Heart left ventricle (tissue), 16 donors: ENCODE measurements at regions not wholly inside any gene's neighbourhood (a gene's known extent, or its start where the extent isn't known, plus 50 kb on each side); places are given as distances from the start of the nearest gene placed in this dataset.

Source experiments
- ATAC-seq, 4 donors: fragments of 200-7000 bp; cut with Tn5 transposase; one replicate each; pipeline ENCODE4 v1.9.1; 2020 to 2022; ENCODE audit warnings: moderate library complexity in 4 of 4, mild to moderate bottlenecking in 3 of 4, moderate number of reproducible peaks in 1 of 4
- DNase-seq, 5 donors: peaks; one replicate each; pipeline ENCODE4 v3.0.0-alpha.2; 2020
- H3K27ac ChIP-seq, 12 donors: fragments of 200-600 bp; sonication (generic) in 4 of 12; one replicate each; pipeline versions ENCODE4 v1.5.0 to v1.8.0; 2016 to 2022; ENCODE audit warnings: mild to moderate bottlenecking in 2 of 12
- H3K27me3 ChIP-seq, 9 donors: fragments of 200-600 bp; sonication (generic) in 2 of 9; one replicate each; pipeline versions ENCODE4 v1.5.1 to v1.8.0; 2016 to 2022; ENCODE audit warnings: mild to moderate bottlenecking in 3 of 9
- H3K36me3 ChIP-seq, 9 donors: fragments of 200-600 bp; sonication (generic) in 2 of 9; one replicate each; pipeline versions ENCODE4 v1.5.0 to v1.8.0; 2018 to 2022; ENCODE audit warnings: mild to moderate bottlenecking in 2 of 9
- H3K4me1 ChIP-seq, 12 donors: fragments of 200-600 bp; sonication (generic) in 4 of 12; one replicate each; pipeline versions ENCODE4 v1.5.0 to v1.8.0; 2016 to 2022; ENCODE audit warnings: mild to moderate bottlenecking in 3 of 12
- H3K4me3 ChIP-seq, 12 donors: fragments of 200-600 bp; sonication (generic) in 4 of 12; one replicate each; pipeline versions ENCODE4 v1.5.0 to v1.8.0; 2017 to 2022; ENCODE audit warnings: mild to moderate bottlenecking in 9 of 12, moderate library complexity in 4 of 12
- H3K9me3 ChIP-seq, 12 donors: fragments of 200-600 bp; sonication (generic) in 4 of 12; one replicate each; pipeline versions ENCODE4 v1.5.0 to v1.8.0; 2016 to 2022; ENCODE audit warnings: mild to moderate bottlenecking in 1 of 12
- POLR2A ChIP-seq, 2 donors: fragments of 450-650 bp; IDR thresholded peaks; one replicate each; pipeline ENCODE4 v1.6.1; 2017; ENCODE audit warnings: antibody characterized with exemption in 2 of 2, mild to moderate bottlenecking in 2 of 2, moderate library complexity in 2 of 2
- WGBS, 4 donors: extraction: QIAGEN DNeasy Blood & Tissue Kit in 2 of 4; methylation state at CpG; one replicate each; pipeline versions ENCODE4 v1.1.5 to v1.1.7; 2013 to 2018; 5-methylcytosine and 5-hydroxymethylcytosine counted together
- intact Hi-C, 10 donors: fragments of 100-400 bp; cut with DNase I; formaldehyde crosslinking; loops; one replicate each; pipeline versions ENCODE4 v1.11.1 to v1.14.2; 2022
- TF ChIP-seq, protein P1 (sequence below), 12 donors: fragments of 200-600 bp; sonication (generic) in 4 of 12; IDR thresholded peaks; one replicate each; pipeline versions ENCODE4 v1.5.0 to v1.8.0; 2018 to 2022; ENCODE audit warnings: antibody characterized with exemption in 12 of 12, mild to moderate bottlenecking in 5 of 12
- donor health status: ischemic (EF 13 %, LVEDD 7.1; RV severe dilation, severe dysfunction).
- donor health status: healthy with polysubstance abuse.
- donor health status: DM: no; HTN: yes; CAD: no.
- donor health status: DM: no; HTN: no; CAD: no.
- donor health status: ischemic (EF 25% LVEDD 6.9; RV normal size, moderate dysfunction).
- donor health status: ischemic (EF 25% LVEDD 5.7; RV mildly dilated, moderate dysfunction).
- donor health status: healthy.
- donor health status: DM: yes; HTN: yes; CAD: no.
- donor health status: ischemic (EF 35%, LVEDD 5.7; RV mildly dilated, moderate dysfunction).
- donor health status: nonischemic (EF 11% LVEDD 7.7; RV severe dilation, severe dysfunction).
- donor health status: DM: yes; HTN: yes; CAD: no.
- donor health status: PGD.
- donor health status: ischemic (EF 29% LVEDD 5.4; RV normal size, mild dysfunction).
- donor health status: nonischemic (EF 23%, LVEDD 6.1; RV moderate dilation, normal function).

DNA sequence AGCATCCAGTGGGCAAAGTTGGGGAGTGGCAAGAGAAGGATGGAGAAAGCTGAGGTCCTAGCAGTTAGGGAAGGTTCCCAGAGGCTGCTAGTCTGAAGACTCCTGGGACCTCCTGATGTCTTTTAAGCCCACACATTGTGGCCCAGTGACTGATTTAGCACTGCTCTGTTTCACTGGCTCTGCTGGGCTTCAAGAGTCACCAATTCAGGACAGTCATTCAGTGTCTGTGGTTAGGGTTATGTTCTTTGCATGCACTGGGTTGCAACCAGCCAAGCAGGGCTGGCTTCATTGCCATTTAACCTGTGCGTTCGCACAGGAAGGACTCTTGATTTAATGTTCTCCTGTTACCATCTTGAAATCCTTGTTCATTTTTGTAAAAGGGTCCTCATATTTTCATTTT, 199.2 kb downstream of the ICOS start:
- Histone ChIP-seq H3K36me3 (no peaks in the 10 kb centered on the region), H3K4me1 (peaks cover 0 to 9% (median 0%) of the 10 kb centered on the region in 12 donors), H3K9me3 (no peaks in the 10 kb centered on the region), H3K27ac (no peak overlapping the region), H3K4me3 (no peak overlapping the region), H3K27me3 (no peaks in the 10 kb centered on the region)
- ATAC-seq (no peak), DNase-seq (no peak)
- intact Hi-C loops, result no loop called here
- TF ChIP-seq POLR2A (IDR thresholded peaks at IDR 0.05), result no peak
- TF ChIP-seq, protein P1, sequence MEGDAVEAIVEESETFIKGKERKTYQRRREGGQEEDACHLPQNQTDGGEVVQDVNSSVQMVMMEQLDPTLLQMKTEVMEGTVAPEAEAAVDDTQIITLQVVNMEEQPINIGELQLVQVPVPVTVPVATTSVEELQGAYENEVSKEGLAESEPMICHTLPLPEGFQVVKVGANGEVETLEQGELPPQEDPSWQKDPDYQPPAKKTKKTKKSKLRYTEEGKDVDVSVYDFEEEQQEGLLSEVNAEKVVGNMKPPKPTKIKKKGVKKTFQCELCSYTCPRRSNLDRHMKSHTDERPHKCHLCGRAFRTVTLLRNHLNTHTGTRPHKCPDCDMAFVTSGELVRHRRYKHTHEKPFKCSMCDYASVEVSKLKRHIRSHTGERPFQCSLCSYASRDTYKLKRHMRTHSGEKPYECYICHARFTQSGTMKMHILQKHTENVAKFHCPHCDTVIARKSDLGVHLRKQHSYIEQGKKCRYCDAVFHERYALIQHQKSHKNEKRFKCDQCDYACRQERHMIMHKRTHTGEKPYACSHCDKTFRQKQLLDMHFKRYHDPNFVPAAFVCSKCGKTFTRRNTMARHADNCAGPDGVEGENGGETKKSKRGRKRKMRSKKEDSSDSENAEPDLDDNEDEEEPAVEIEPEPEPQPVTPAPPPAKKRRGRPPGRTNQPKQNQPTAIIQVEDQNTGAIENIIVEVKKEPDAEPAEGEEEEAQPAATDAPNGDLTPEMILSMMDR (IDR thresholded peaks at IDR 0.05), result no peak
- WGBS, 4 donors, result 96 to 100% (median 98%) methylated on average over 2 of the region's 2 CpGs

DNA sequence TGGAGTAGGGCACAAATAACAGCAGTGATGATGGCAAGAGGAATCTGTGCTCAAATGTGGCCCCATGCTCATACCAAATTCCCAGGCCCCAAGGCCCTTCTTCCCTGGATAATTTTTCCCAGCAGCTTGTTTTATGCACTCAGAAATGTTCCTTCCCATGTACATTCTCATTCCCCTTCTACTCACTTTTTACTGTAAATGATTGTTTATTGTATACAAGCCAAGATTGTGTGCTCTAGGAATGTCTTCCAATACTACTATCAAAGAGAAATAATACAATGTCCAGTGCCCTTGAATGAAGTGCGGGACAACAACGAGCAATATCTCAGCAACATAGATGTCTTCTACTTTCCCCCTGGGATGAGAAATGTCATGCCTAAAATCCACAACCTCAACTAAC, 201.6 kb downstream of the ICOS start:
- ATAC-seq, result no peak
- no peak overlapping the region for H3K4me3 ChIP-seq
- intact Hi-C loops, result no loop called here

DNA sequence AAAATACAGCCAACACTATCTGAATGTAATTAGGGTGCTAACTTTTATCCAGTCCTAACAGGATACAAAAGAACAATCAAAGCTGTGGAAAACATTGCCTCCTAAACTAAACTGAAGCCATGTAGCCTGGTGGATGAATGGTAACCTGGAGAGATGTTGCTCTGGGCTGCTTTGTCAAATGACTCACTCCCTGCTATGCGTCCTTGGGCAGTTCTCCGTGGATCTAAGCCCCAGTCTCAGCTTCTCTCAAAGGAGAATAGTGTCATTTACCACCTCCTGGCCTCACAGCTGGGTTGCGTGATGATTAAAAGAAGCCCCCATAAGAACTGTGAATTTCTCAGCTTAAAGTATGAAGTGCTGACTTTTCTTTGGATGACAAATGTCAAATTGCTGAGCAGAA, 203.7 kb downstream of the ICOS start:
- WGBS, 4 donors, result 69 to 84% (median 74%) methylated on average over 3 of the region's 3 CpGs
- no peak for TF ChIP-seq POLR2A (IDR thresholded peaks at IDR 0.05)
- TF ChIP-seq, protein P1 (IDR thresholded peaks at IDR 0.05), result no peak
- H3K36me3 ChIP-seq, result no peaks in the 10 kb centered on the region
- peaks cover 0 to 5% (median 0%) of the 10 kb centered on the region in 12 donors for H3K4me1 ChIP-seq
- H3K4me3 ChIP-seq, result no peak overlapping the region
- no peaks in the 10 kb centered on the region for H3K9me3 ChIP-seq
- ATAC-seq (no peak), DNase-seq (no peak)
- H3K27me3 ChIP-seq, result no peaks in the 10 kb centered on the region
- intact Hi-C loops, result loop anchor here in 4 of 10 donors (10.0 kb wide), 3 partner anchors 115 to 1785 kb away; no protein-coding TSS in a partner anchor
- H3K27ac ChIP-seq, result no peak overlapping the region

More for the DNA sequence above, 201.6 kb downstream of the ICOS start:
- H3K36me3 ChIP-seq, result no peaks in the 10 kb centered on the region
- H3K9me3 ChIP-seq, result no peaks in the 10 kb centered on the region
- no peak overlapping the region for H3K27ac ChIP-seq
- WGBS, 4 donors, result 86 to 97% (median 91%) methylated on average over 2 of the region's 2 CpGs
- H3K27me3 ChIP-seq, result no peaks in the 10 kb centered on the region
- H3K4me1 ChIP-seq, result peaks cover 0 to 9% (median 0%) of the 10 kb centered on the region in 12 donors
- TF ChIP-seq, protein P1 (IDR thresholded peaks at IDR 0.05), result no peak
- no peak for TF ChIP-seq POLR2A (IDR thresholded peaks at IDR 0.05)
- no peak for DNase-seq

DNA sequence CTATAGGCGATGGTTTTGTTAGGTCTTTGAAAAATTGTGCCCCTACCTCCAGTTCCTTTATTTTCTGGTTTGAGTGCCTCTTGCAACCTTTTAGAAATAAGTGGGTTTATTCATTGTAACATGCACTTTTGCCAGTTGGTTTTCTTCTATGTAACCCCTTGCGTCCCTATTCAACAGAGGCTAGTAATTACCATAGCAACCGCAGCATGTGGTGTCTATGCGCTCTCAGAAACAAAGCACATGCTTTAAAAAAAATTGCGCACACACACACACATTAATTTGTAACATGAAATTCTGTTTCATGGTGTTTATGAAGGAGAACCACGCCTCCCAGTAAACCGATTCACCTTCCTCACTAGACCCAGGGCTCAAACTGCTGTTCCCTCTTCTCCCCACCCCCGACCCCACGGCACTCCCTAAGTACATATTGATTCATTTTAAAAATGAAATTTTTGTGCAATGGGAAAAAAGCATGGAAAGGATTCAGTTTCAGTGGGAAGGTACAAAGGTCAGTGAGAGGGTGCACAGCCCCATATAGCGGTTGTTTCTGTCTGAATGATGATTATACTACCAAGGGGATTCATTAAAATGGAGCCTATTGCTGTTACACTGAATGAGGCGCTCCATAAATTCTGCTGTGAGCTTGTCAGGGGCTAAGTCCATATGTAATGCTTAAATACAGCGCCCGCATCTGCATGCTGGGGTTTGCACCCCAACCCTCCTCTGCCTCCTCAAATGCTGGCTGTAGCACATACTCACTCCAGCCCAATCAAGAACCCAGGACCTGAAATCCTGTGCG, 206.9 kb downstream of the ICOS start:
- H3K27me3 ChIP-seq, result no peaks in the 10 kb centered on the region
- 88 to 91% (median 89%) methylated on average over 14 of the region's 14 CpGs for WGBS, 4 donors
- intact Hi-C loops, result loop anchor here in 4 of 10 donors (2.0 to 10.0 kb wide), 4 partner anchors 35 to 1781 kb away; no protein-coding TSS in a partner anchor
- H3K4me1 ChIP-seq, result peaks cover 0 to 15% (median 1%) of the 10 kb centered on the region in 12 donors
- no peaks in the 10 kb centered on the region for H3K9me3 ChIP-seq
- H3K27ac ChIP-seq, result no peak overlapping the region
- H3K36me3 ChIP-seq, result no peaks in the 10 kb centered on the region
- ATAC-seq (no peak), DNase-seq (no peak)
- no peak overlapping the region for H3K4me3 ChIP-seq
- no peak for TF ChIP-seq POLR2A (IDR thresholded peaks at IDR 0.05)
- TF ChIP-seq, protein P1 (IDR thresholded peaks at IDR 0.05), result no peak
